ENCODE measurements at regions not wholly inside any gene's neighbourhood (a gene's known extent, or its start where the extent isn't known, plus 50 kb on each side); places are given as distances from the start of the nearest gene placed in this dataset.

DNA sequence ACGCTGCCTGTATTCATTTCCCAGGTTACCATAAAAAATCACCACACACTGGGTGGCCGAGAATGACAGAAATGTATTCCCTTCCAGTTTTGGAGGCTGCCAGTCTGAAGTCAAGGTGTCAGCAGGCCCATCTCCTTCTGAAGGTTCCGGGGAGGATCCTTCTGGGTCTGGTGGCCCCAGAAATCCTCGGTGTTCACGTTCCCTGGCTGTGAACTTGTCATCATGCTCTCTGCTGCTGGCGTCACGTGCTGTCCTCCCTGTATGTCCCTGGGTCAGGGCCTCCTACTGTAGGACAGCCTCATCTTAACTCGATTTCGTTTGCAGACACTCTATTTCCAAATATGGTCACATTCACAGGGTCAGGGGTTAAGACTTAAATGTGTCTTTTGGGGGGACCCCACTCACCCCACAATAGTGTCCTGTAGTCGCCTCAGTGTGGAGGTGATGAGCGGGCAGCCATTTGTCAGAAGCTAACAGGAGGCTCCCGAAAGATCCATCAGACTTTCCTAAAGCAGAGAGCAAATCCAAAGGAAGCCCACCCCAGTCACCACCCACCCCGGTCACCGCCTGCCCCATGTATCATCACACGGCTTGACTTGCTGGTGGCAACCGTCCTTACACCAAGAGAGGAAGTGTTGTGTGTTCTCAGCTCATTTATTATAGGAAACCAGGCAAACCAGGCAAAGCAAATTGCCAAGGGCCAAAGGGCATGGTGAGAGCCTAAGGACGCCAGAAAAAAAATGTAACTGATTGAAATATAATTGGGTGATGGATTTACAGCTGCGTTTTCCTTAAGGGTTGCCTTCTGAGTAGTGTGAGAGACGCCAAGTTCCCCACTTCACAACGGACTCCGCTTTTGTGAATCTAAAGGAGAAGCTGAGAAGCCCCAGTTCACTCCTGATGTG lies 148.8 kb upstream of the ZNF236 start:
- TF ChIP-seq, protein P1, sequence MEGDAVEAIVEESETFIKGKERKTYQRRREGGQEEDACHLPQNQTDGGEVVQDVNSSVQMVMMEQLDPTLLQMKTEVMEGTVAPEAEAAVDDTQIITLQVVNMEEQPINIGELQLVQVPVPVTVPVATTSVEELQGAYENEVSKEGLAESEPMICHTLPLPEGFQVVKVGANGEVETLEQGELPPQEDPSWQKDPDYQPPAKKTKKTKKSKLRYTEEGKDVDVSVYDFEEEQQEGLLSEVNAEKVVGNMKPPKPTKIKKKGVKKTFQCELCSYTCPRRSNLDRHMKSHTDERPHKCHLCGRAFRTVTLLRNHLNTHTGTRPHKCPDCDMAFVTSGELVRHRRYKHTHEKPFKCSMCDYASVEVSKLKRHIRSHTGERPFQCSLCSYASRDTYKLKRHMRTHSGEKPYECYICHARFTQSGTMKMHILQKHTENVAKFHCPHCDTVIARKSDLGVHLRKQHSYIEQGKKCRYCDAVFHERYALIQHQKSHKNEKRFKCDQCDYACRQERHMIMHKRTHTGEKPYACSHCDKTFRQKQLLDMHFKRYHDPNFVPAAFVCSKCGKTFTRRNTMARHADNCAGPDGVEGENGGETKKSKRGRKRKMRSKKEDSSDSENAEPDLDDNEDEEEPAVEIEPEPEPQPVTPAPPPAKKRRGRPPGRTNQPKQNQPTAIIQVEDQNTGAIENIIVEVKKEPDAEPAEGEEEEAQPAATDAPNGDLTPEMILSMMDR (IDR thresholded peaks at IDR 0.05): no peak
- TF ChIP-seq POLR2A (IDR thresholded peaks at IDR 0.05) (no peak), POLR2AphosphoS5 (IDR thresholded peaks at IDR 0.05) (no peak), EP300 (IDR thresholded peaks at IDR 0.05; ENCODE audit: low read depth) (no peak)

Data from transverse colon (tissue), 4 donors.